ENCODE measurements at regions not wholly inside any gene's neighbourhood (a gene's known extent, or its start where the extent isn't known, plus 50 kb on each side); places are given as distances from the start of the nearest gene placed in this dataset.

GRCh38 chr14:104516906-104517305 is 62.7 kb upstream of the C14orf180 start:
- Histone ChIP-seq H2AFZ (ENCODE audit: low read depth) (no peak overlapping the region), H3K36me3 (replicated peaks in 1 of 2; ENCODE audit: control insufficient read depth in 1 of 2, insufficient read depth in 2 of 2, low read length in 1 of 2) (no peaks in the 10 kb centered on the region), H3K4me3 (ENCODE audit: low read depth in 2 of 2, low read length in 1 of 2) (no peak overlapping the region), H3F3A (replicated peaks; ENCODE audit: insufficient read depth) (no peaks in the 10 kb centered on the region), H3K27me3 (ENCODE audit: insufficient read depth) (no peaks in the 10 kb centered on the region), H3K9me3 (no peaks in the 10 kb centered on the region), H3K79me2 (ENCODE audit: insufficient read depth) (no peaks in the 10 kb centered on the region), H3K9me2 (no peaks in the 10 kb centered on the region), H4K20me1 (ENCODE audit: insufficient read depth) (no peaks in the 10 kb centered on the region), H3K27ac (ENCODE audit: low read depth in 2 of 2, low read length in 1 of 2) (no peak overlapping the region), H3K4me2 (no peak overlapping the region), H3K4me1 (ENCODE audit: control insufficient read depth in 1 of 2, insufficient read depth in 2 of 2, low read depth in 1 of 2, low read length in 1 of 2) (no peaks in the 10 kb centered on the region), H3K9ac (no peak overlapping the region)
- TF ChIP-seq GATA2 (CRISPR knock-in tag; IDR thresholded peaks at IDR 0.05): no peak
- no peak for TF ChIP-seq IRF3 (IDR thresholded peaks at IDR 0.05; ENCODE audit: low read depth, low read length)
- TF ChIP-seq CTCF (IDR thresholded peaks at IDR 0.05): no peak
- TF ChIP-seq SIN3A (IDR thresholded peaks at IDR 0.05; ENCODE audit: borderline replicate concordance, low read depth, low read length): no peak
- no peak for TF ChIP-seq FOSL2 (IDR thresholded peaks at IDR 0.05; ENCODE audit: borderline replicate concordance, low read depth)
- TF ChIP-seq MAX (IDR thresholded peaks at IDR 0.05; ENCODE audit: low read depth): no peak
- TF ChIP-seq TEAD4 (IDR thresholded peaks at IDR 0.05; ENCODE audit: borderline replicate concordance, insufficient read depth): no peak
- no peak for DNase-seq
- WGBS (ENCODE audit: low lambda C conversion rate): 61% methylated on average over 6 of the region's 8 CpGs
- CTCF ChIA-PET: interaction anchor here (0.6 kb wide), 1 partner anchor 11 kb away, joined by 3 read pairs; no protein-coding TSS in a partner anchor
- POLR2A ChIA-PET: no interaction called here

GRCh38 chr14:104517426-104517825 is 62.1 kb upstream of the C14orf180 start:
- 60% methylated on average over 7 of the region's 8 CpGs for WGBS (ENCODE audit: low lambda C conversion rate)
- no peaks in the 10 kb centered on the region for H3F3A ChIP-seq (replicated peaks; ENCODE audit: insufficient read depth)

More at GRCh38 chr14:104517426-104517825, 62.1 kb upstream of the C14orf180 start:
- ChIA-PET CTCF (interaction anchor here (0.6 kb wide), 1 partner anchor 11 kb away, joined by 3 read pairs; no protein-coding TSS in a partner anchor), POLR2A (no interaction called here)
- Histone ChIP-seq H3K27ac (ENCODE audit: low read depth in 2 of 2, low read length in 1 of 2) (no peak overlapping the region), H4K20me1 (ENCODE audit: insufficient read depth) (no peaks in the 10 kb centered on the region), H2AFZ (ENCODE audit: low read depth) (no peak overlapping the region), H3K79me2 (ENCODE audit: insufficient read depth) (no peaks in the 10 kb centered on the region), H3K4me3 (ENCODE audit: low read depth in 2 of 2, low read length in 1 of 2) (no peak overlapping the region), H3K4me1 (ENCODE audit: control insufficient read depth in 1 of 2, insufficient read depth in 2 of 2, low read depth in 1 of 2, low read length in 1 of 2) (no peaks in the 10 kb centered on the region; a peak in 1 of 4 replicates), H3K4me2 (no peak overlapping the region), H3K36me3 (replicated peaks in 1 of 2; ENCODE audit: control insufficient read depth in 1 of 2, insufficient read depth in 2 of 2, low read length in 1 of 2) (no peaks in the 10 kb centered on the region), H3K9me2 (no peaks in the 10 kb centered on the region), H3K9me3 (no peaks in the 10 kb centered on the region), H3K27me3 (ENCODE audit: insufficient read depth) (no peaks in the 10 kb centered on the region), H3K9ac (no peak overlapping the region)
- no peak for DNase-seq
- TF ChIP-seq GABPA (IDR thresholded peaks at IDR 0.05; ENCODE audit: low read depth): no peak
- TF ChIP-seq ZBTB33 (IDR thresholded peaks at IDR 0.05; ENCODE audit: borderline replicate concordance, low read depth): no peak
- no peak for TF ChIP-seq USF2 (IDR thresholded peaks at IDR 0.05; ENCODE audit: borderline replicate concordance, low read depth, low read length)
- no peak for TF ChIP-seq USF1 (IDR thresholded peaks at IDR 0.05; ENCODE audit: borderline replicate concordance, low read depth)
- TF ChIP-seq NFIC (IDR thresholded peaks at IDR 0.05; ENCODE audit: borderline replicate concordance): no peak

Measured in SK-N-SH (cell line).